Uterus (tissue), 3 donors: ENCODE measurements at regions not wholly inside any gene's neighbourhood (a gene's known extent, or its start where the extent isn't known, plus 50 kb on each side); places are given as distances from the start of the nearest gene placed in this dataset.

Experiments used
- DNase-seq, 2 donors: peaks; one replicate each; pipeline ENCODE4 v3.0.0-alpha.2; 2019 to 2020
- H3K27ac ChIP-seq, 2 donors: fragments of 200-600 bp; sonication (generic); 1 replicate in 1 of 2; 2 replicates in 1 of 2; pipeline ENCODE4 v1.5.1; 2016 to 2018
- H3K27me3 ChIP-seq, 2 donors: fragments of 200-600 bp; sonication (generic); one replicate each; pipeline ENCODE4 v1.5.1; 2018 to 2019; ENCODE audit warnings: control low read depth in 1 of 2
- H3K36me3 ChIP-seq, 2 donors: fragments of 200-600 bp; sonication (generic); one replicate each; pipeline ENCODE4 v1.5.1; 2019; ENCODE audit warnings: control low read depth in 1 of 2
- H3K4me1 ChIP-seq, 2 donors: fragments of 200-600 bp; sonication (generic); one replicate each; pipeline ENCODE4 v1.5.1; 2018 to 2019; ENCODE audit warnings: control low read depth in 1 of 2
- H3K4me3 ChIP-seq, 2 donors: fragments of 200-600 bp; sonication (generic); 1 replicate in 1 of 2; 2 replicates in 1 of 2; pipeline ENCODE4 v1.5.1; 2018 to 2019; ENCODE audit warnings: mild to moderate bottlenecking in 1 of 2
- H3K9me3 ChIP-seq, 2 donors: fragments of 200-600 bp; sonication (generic); one replicate each; pipeline ENCODE4 v1.5.1; 2019; ENCODE audit warnings: control low read depth in 1 of 2
- CTCF ChIP-seq, 4 experiments: fragments of 200-600 bp in 2 of 4; fragments of 450-650 bp in 2 of 4; sonication (generic) in 2 of 4; IDR thresholded peaks; one replicate each; pipeline ENCODE4 v1.5.1; 2016 to 2019; ENCODE audit warnings: antibody characterized with exemption in 4 of 4, mild to moderate bottlenecking in 2 of 4, moderate library complexity in 1 of 4
- POLR2A ChIP-seq, 2 donors: fragments of 450-650 bp; IDR thresholded peaks; one replicate each; pipeline ENCODE4 v1.6.1; 2016; ENCODE audit warnings: antibody characterized with exemption in 2 of 2, mild to moderate bottlenecking in 1 of 2, moderate library complexity in 1 of 2
- intact Hi-C: fragments of 100-400 bp; cut with DNase I; formaldehyde crosslinking; loops from one replicate; pipeline ENCODE4 v1.15.1; 2023; ENCODE audit warnings: low total_unique reads
- donor health status: DM: yes; HTN: yes; CAD: no.

- H3K36me3 ChIP-seq = no peaks in the 10 kb centered on the region
Measured at GRCh38 chr9:135204177-135204576, 116.7 kb downstream of the OLFM1 start.

GRCh38 chr9:135209136-135209535 lies 121.7 kb downstream of the OLFM1 start:
- no peak overlapping the region for H3K27ac ChIP-seq
- H3K4me3 ChIP-seq = no peak overlapping the region
- no peak for TF ChIP-seq POLR2A (IDR thresholded peaks at IDR 0.05)
- no peak for TF ChIP-seq CTCF (IDR thresholded peaks at IDR 0.05)
- H3K36me3 ChIP-seq = no peaks in the 10 kb centered on the region
- no peaks in the 10 kb centered on the region for H3K27me3 ChIP-seq
- intact Hi-C loops = no loop called here
- H3K9me3 ChIP-seq = no peaks in the 10 kb centered on the region
- H3K4me1 ChIP-seq = no peaks in the 10 kb centered on the region
- DNase-seq = no peak

More at GRCh38 chr9:135204177-135204576, 116.7 kb downstream of the OLFM1 start:
- no peak for DNase-seq
- H3K27ac ChIP-seq = no peak overlapping the region
- H3K27me3 ChIP-seq = no peaks in the 10 kb centered on the region
- H3K9me3 ChIP-seq = no peaks in the 10 kb centered on the region
- no peaks in the 10 kb centered on the region for H3K4me1 ChIP-seq
- TF ChIP-seq POLR2A (IDR thresholded peaks at IDR 0.05) (no peak), CTCF (IDR thresholded peaks at IDR 0.05) (no peak)
- H3K4me3 ChIP-seq = no peak overlapping the region
- intact Hi-C loops = no loop called here

- intact Hi-C loops = no loop called here
- no peak for DNase-seq
- Histone ChIP-seq H3K27ac (no peak overlapping the region), H3K4me1 (no peaks in the 10 kb centered on the region), H3K4me3 (no peak overlapping the region), H3K27me3 (no peaks in the 10 kb centered on the region), H3K36me3 (no peaks in the 10 kb centered on the region), H3K9me3 (no peaks in the 10 kb centered on the region)
- TF ChIP-seq CTCF (IDR thresholded peaks at IDR 0.05) (no peak), POLR2A (IDR thresholded peaks at IDR 0.05) (no peak)
Measured at GRCh38 chr9:135209852-135210251, 122.4 kb downstream of the OLFM1 start.

GRCh38 chr9:135210676-135211523 lies 123.4 kb downstream of the OLFM1 start:
- Histone ChIP-seq H3K27me3 (no peaks in the 10 kb centered on the region), H3K9me3 (no peaks in the 10 kb centered on the region), H3K36me3 (no peaks in the 10 kb centered on the region), H3K27ac (no peak overlapping the region), H3K4me3 (no peak overlapping the region), H3K4me1 (no peaks in the 10 kb centered on the region)
- TF ChIP-seq CTCF (IDR thresholded peaks at IDR 0.05) = no peak
- TF ChIP-seq POLR2A (IDR thresholded peaks at IDR 0.05) = no peak
- no peak for DNase-seq
- intact Hi-C loops = no loop called here

- TF ChIP-seq CTCF (IDR thresholded peaks at IDR 0.05) (no peak), POLR2A (IDR thresholded peaks at IDR 0.05) (no peak)
- Histone ChIP-seq H3K36me3 (no peaks in the 10 kb centered on the region), H3K9me3 (no peaks in the 10 kb centered on the region), H3K4me1 (no peaks in the 10 kb centered on the region), H3K4me3 (no peak overlapping the region), H3K27ac (no peak overlapping the region), H3K27me3 (no peaks in the 10 kb centered on the region)
- intact Hi-C loops = no loop called here
- DNase-seq = no peak
Measured at GRCh38 chr9:135211524-135211890, 124.0 kb downstream of the OLFM1 start.
